ENCODE measurements at regions not wholly inside any gene's neighbourhood (a gene's known extent, or its start where the extent isn't known, plus 50 kb on each side); places are given as distances from the start of the nearest gene placed in this dataset.

DNA sequence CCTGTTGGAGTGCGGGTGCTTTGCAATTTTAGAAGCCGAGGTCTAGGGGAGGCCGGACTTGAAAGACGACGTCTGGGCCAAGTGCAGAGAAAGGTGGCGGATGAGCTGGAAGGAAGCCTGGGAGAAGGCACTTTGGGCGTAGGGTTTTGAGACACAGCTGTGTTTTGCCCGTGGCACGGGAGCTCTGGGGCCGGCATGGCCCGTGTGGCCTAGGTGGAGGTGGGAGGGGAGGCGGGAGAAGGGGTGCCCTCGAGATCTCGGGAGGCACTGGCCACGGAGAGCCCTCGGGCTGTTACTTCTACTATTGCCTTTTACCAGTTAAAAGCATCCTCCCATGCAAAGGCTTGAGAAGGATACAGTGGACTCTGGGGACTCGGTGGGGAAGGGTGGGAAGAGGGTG lies 161.9 kb downstream of the FOXL1 start:
- DNase-seq (ENCODE audit: low read depth, low spot score) = no peak

DNA sequence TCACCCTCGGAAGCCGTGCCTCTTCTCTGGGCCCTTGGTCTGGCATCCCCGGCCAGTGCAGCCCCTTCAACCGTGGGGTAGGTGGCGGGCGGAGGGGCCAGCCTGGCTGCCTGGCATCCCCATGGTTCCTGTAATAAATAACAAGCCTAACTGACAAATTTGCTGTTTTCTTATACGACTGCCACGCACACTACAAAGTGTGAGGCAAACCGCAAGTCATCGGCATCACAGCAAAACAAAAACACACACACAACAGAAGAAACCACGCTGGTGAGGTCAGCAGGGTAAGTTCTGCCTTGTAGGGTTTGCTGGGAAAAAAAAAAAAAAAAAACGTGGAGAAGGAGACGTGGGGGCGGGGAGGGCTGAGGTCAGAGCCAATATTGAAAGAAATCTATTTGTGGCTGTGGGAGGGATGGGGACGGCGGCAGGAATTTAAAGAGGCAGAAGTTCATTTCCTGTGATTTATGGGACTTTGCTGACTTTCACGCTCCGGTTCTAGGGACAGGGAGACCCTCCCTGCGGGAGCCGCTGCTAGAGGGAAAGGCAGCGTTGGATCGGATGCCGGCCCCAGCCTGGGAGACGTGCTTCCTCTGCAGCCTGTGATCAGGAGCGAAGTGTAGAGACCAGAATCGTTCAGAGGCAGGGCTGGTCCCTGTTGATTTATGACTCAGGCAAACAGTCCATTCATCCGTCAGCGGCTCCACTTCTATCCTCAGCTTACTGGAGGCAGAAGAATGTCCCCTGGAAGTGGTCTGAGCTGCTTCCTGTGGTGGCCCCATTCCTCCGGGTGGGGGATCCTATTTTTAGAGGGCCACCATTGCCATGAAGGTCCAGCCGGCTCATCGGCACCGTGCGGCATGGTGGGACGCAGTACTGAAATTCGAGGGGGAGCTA lies 162.8 kb downstream of the FOXL1 start:
- peak; percentile 85 for DNase-seq (ENCODE audit: low read depth, low spot score)

DNA sequence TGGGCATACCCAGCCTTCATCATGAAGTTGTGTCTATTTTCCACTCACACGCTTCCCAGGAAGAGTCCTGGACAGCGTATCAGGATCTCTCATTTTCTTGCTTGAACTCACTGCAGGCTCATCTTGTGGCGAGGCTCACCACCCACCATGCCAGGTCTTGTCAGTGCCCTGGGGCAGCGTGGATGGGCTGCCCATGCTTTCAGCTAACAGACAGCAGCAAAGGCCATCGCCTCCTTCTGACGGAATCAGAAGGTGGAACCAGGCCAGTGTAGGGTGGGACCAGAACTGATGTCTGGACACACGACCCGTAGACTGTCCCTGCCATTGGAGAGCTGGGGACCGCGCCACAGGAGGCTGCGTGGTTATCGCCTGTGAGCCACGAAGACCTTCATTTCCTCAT lies 169.4 kb downstream of the FOXL1 start:
- no peak for DNase-seq (ENCODE audit: low read depth, low spot score)

DNA sequence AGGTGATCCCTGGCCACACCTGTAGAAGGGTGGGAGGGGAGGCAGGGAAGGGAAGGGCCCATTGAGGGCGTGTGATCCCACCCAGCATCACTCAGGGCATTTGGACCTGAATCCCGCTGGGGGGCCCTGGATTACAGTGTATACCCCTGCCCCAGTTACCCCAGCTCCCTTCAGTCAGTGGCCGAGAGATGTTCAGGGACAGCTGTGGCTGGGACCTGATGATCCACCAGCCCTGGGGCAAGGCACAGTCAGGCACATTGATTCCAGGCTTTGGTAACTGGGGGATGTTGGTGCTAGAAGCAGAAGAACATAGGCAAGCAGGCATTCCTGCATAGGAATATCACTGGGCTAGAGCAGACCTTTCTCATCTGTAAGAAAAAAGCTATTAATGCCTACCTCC lies 170.3 kb downstream of the FOXL1 start:
- DNase-seq (ENCODE audit: low read depth, low spot score) = peak; percentile 52

DNA sequence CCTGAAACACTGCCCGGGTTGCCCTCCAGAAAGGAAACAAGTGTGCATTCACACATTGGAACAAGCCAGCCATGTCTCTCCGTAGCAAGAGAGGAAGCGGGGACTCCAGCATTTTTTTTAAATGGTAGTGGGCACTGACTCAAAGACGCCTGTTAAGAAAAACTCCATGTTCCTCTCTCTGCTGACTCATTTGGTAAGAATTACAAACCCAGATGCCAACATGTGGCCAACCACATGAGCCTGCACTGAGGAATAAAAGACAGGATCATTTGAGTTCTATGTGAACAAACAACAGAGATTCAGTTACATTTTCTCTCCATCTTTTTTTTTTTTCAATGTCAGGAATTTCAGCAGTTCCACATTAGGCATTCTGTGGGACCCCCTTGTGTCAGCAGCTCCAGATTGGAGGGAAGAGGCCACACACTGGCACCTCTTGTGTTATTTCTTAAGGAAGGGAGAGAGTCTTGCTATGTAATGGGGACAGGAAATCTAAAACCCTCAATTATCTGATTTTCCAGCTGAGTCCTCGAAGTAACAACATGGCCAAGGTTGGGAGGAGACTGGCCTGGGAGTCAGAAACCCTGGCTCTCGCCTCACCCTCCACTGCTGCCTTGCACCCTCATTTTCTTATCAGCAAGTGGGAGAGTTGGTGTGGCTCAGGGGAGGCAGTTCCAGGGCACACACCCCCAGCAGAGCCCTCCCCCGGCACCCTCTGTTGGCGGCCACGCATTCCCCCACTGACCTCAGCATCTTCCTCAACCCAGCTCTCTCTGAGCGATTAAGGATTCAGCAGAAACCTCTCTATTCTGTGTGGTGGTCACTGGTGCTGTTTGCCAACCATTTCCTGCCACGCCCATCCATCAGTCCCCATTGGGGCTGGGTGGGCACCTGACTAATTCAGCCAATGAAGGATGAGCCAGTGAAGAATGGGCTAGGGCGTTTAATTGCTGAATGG lies 173.0 kb downstream of the FOXL1 start:
- DNase-seq (ENCODE audit: low read depth, low spot score) = no peak

DNA sequence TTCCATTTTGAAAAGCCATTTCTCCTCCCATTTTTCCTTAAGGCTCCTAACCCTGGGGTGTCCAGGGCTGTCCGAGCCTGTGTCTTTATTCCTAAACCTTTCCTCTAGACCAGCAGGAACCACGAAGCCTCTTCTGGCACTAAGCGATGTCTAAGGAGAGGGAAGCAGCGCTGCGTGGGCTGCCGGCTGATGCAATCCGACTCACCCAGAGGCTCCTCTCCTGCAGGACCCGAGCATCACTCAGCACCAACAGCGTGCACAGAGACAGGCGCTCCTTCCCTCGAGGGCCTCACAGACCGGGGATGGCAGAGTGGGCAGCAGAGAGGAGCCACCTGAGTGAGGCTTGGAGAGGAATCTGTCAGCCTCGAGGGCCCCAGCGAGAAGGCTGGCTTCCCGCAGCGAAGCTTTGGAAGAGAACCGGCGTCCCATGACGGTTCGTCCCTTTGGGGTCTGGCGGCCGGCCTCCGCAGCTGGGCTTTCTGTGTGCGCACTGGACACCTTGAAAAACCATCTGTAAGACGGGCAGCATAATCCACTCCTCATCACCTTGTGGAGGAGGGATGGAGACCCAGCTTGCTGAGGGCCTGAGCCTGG lies 174.3 kb downstream of the FOXL1 start:
- DNase-seq (ENCODE audit: low read depth, low spot score) = no peak

DNA sequence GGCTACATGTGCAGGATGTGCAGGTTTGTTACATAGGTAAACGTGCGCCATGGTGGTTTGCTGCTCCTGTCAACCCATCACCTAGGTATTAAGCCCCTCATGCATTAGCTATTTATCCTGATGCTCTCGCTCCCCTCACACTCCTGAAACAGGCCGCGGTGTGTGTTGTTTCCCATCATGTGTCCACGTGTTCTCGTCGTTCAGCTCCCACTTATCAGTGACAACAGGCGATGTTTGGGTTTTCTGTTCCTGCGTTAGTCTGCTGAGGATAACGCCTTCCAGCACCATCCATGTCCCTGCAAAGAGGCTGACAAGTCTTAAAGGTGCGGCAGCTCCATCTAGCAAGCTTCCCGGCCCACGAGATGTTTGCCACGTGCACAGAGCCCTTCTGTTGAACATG lies 175.1 kb downstream of the FOXL1 start:
- no peak for DNase-seq (ENCODE audit: low read depth, low spot score)

DNA sequence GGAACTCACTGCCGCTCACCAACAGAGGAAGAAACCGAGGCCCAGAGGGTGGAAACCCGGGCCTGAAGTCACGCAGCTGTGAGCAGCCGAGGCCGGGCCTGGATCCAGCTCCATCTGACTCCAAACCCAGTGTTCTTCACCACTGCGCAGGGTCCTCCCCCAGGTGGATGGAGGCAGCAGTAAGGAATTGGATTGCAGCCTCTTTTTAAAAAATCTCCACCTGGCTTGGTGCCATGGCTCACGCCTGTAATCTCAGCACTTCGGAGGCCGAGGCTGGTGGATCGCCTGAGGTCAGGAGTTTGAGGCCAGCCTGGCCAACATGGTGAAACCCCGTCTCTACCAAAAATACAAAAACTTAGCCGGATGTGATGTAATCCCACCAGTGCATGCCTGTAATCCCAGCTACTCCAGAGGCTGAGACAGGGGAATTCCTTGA lies 177.2 kb downstream of the FOXL1 start:
- DNase-seq (ENCODE audit: low read depth, low spot score) = no peak

DNA sequence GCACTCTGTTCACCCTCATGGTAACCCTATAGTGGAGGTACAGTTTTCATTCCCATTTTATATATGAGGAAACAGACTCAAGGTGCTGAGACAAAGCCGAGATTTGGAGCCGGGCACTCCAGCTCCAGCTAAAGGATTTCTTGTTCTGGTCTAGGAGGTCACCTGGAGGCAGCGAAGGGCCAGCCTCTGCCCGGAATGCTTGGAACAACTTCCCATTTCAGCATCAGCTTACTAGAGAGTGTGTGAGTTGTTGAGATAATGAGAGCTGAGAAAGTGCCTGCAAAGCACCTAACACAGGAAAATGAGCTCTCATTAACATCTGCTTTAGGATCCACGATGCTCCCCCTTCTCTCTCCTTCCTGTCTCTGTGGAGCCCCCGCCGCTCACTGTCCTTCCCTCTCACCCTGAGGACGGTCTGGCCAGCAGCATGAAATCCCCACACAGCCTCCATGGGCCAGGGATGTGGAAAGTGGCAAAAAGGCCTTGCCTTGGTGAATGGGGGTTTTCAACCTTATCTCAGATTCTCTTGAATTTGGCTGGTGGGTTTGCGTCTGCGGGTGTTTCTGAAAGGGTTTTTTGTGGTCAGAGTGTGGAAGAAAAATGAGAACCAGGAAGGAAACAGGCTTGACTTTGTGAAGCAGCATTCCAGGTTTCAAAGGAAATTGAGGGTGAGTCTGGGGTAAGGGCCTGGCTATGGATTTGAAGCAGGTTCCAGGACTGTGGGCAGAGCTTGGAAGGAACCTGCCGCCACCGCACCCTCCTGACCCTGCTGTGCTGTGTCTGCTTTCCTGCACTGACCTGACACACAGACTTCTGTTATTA lies 178.7 kb downstream of the FOXL1 start:
- DNase-seq (ENCODE audit: low read depth, low spot score) = no peak

DNA sequence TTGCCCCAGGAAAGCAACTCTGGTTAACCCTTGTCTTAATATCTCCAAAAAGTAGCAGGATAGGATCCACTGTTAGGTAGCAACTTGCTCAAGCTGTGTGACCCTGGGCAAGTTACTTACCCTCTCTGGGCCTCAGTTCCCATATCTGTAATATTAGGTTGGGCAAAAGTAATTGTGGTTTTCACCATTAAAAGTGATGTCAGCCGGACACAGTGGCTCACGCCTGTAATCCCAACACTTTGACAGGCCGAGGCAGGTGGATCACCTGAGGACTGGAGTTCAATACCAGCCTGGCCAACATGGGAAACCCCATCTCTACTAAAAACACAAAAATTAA lies 179.3 kb downstream of the FOXL1 start:
- DNase-seq (ENCODE audit: low read depth, low spot score) = no peak

DNA sequence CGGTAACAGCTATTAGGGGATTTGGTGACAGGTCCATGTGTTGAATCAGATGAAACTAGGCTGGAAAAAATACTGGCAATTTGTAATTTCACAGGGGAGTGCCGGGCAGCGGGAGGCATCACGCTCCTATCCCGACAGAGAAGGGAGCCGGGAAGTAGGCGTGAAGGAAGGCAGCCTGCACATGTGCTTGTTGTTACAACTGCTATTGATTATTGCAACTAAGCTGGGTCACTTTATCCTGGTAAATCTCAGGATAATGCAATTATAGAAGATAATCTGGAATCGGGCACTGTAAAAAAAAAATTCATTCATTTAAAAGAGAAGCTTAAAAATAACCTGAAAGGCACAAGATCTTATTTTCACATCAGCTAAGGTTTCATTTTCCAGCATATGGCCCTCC lies 180.6 kb downstream of the FOXL1 start:
- DNase-seq (ENCODE audit: low read depth, low spot score) = no peak

DNA sequence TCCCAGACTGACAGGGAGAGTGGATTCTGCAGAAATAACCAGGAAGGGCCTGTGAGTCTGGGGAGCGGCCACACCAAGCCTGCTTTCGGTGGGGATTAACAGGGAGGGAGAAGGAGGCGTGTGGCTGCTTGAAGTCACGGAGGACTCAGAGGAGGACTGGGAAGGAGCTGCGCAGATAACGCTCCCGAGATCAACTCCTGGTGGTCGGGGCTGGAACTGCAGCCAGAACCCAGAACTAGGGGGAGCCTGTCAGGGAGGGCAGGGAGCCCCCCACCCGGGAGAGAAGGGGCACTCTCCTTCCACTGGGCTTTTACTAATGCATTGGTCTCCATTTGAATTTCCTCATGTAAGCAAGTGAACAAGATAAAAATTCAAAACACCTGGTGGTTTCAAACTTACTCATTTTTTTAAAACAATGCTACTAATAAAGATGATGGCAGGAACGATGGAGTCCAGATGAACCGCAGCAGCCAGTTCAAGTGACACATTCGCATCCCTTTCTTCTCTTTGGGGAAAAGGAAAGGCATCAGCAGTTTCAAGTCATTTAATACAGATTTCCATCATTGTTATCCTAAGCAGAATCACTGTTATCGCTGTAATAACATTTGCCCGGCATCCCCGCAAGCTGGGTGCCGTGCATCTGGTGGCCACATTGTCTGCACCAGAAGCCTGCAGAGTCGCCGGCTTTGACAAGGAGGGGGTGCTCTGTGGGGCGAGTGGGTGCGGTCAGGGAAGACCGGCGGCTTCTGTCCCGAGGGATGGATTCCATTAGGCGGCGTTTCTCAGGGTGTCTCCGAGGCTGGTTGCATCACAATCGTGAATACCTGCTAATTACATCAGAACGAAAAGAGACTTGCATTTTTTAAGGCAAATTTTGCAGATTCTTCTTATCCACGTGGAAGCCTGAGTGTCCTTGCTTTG lies 183.0 kb downstream of the FOXL1 start:
- peak; percentile 88 for DNase-seq (ENCODE audit: low read depth, low spot score)

DNA sequence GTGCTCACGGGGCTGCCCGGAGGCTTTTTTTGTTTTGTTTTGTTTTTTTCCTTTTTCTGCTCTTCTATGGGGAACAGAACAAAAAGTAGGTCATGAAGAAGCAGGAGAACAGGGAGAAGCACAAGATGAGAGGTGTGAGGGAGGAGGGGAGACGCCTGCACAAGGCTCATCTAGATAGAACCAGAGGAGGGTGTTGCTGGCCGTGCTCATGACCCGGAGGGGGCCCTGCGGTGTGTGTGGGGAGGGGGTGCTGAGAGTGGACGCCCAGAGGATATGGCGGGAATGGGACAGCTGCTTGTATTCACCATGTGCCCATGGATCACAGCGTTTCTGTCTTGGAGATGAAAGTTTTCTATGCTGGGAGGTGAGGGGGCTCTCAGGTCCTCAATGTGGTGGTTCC lies 183.7 kb downstream of the FOXL1 start:
- no peak for DNase-seq (ENCODE audit: low read depth, low spot score)

DNA sequence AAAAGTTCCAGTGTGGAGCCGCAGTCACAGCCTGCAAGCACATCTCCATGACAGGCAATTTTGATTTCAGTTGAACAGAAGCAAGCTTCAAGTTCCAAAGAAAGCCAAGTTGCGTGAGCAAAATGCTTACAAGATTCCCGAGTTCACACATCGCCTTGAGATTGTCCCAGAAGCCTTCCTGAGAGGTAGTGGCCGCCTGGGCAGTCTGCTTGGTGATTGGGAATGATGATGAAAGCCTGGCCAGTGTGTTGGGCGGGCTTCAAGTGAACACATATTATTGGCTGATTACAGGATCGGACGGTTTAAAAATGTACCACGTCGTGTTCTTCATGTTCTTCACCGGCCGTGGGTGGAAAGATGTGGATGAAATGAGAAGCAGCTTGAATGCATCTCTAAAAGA lies 185.5 kb downstream of the FOXL1 start:
- DNase-seq (ENCODE audit: low read depth, low spot score) = no peak

DNA sequence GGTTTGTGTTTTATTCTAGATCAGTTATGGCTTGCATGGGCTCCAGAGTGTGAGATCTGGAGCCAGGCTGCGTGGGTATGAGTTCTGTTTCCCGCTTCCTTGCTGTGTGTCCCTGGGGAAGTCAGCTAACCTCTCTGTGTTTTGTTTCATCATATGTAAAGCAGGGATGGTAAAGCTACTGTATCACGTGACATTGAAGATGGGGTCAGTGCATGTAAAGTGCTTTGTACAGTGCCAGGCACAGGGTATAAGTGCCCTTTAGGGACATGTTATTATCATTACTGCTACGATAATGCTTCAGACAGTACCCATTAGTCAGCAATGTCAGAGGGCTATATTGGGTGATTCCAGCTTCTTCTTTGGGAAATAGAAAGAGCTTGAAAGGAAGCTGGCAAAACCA lies 186.2 kb downstream of the FOXL1 start:
- DNase-seq (ENCODE audit: low read depth, low spot score) = no peak

DNA sequence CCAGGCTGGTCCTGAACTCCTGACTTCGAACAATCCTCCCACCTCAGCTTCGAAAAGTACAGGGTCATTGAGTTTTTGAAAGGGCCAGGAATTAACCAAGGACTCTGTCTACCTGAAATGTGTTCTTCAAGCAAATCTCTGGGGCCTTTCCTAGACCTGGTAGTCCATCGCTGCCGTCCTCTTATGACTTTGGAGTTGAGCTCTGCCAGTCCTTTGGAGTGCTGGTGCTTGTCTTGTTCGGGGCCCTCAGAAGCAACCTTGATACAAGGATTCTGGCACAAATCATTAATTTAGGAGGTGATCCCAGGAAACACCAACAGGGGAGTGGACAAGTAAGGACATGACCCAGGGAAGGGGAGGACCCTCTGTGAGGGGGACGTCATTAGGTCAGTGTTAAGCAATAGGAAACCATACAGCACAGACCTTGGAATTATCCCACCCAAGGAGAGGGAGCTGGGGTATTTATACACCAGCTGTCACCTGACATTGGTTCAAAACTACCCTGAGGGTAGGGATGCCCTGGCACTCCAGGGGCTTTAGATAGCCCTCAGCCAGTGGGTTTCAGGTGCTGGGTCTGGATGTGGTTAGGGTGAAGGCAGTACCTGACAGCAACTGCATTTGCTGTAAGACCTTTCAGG lies 187.2 kb downstream of the FOXL1 start:
- no peak for DNase-seq (ENCODE audit: low read depth, low spot score)

DNA sequence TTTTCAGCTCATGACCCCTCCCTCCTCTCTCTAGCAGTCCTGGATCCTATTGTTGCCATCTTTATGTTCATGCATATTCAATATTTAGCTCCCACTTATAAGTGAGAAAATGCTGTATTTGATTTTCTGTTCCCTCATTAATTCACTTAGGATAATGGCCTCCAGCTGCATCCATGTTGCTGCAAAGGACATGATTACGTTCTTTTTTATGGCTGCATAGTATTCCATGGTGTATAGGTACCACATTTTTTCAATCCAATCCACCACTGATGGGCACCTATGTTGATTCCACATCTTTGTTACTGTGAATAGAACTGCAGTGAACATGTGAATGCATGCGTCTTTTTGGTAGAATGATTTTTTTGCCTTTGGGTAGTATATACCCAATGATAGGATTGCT lies 188.4 kb downstream of the FOXL1 start:
- no peak for DNase-seq (ENCODE audit: low read depth, low spot score)

DNA sequence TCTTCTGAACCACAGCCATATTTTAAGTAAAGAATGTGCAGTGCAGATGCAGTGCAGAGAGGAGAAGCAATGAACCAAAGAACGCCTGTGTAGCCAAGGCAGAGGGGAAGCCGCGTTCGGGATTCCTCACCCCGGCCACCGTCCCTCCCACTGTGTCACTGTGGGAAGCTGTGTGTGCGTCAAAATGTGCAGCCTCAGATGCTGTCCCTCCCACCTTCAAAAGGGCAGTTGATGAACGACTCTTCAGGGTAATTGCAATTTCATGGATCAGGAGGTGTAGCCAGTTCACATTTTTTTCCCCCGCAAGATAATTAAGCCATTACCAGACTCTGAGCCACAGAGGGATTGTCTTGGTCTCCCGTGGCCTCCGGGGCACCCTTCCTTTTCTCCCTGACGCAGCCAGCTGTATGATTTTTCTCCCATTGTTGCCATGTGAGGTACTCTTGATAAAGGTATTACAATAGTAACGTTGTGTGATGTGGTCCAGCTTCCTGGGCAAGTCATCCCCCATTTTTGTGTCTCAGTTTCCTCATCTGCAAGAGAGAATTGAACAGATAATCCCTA lies 190.0 kb downstream of the FOXL1 start:
- DNase-seq (ENCODE audit: low read depth, low spot score) = peak; percentile 22

DNA sequence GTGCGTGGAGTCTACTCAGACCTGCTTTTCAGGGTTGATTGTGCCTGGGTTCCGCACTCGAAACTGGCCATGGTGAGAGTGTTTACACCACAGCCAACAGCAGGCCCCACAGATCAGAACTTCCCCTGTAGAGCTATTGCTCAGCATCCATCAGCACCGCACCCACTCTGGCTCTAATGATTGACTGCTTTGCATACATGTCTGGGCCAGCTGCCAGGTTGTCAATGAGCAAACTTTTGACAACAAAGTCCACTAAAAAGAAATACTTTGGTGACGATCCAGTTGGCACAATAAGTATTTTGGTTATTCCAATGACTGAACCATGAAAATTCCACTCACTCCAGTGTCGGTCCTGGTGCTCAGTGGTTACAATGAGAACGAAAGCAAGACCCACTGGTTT lies 190.7 kb downstream of the FOXL1 start:
- DNase-seq (ENCODE audit: low read depth, low spot score) = no peak
